ENCODE measurements at regions not wholly inside any gene's neighbourhood (a gene's known extent, or its start where the extent isn't known, plus 50 kb on each side); places are given as distances from the start of the nearest gene placed in this dataset.

DNA sequence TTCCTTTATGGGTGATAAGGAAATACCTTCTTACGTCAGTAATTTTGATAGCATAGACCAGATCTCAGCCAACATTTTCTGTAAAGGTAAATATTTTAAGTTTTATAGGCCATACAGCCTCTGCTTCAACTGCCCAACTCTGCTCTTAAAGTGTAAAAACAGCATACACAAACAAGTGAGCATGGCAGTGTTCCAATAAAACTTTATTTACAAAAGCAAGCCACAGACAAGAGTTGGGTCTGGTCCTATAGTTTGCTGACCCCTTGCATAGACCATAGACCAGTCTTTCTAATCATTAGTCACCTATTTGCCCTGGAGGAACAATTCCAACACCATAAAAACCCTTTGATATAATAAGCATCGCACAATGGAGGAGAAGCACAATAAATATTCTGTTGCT, 398.8 kb downstream of the SFMBT2 start:
- Histone ChIP-seq H3K36me3 (replicated peaks in 1 of 2; ENCODE audit: control insufficient read depth in 2 of 2, insufficient read depth in 2 of 2, low read length in 2 of 2) (no peaks in the 10 kb centered on the region), H3K9me3 (replicated peaks in 1 of 2; ENCODE audit: control insufficient read depth in 2 of 2, insufficient read depth in 1 of 2, low read depth in 1 of 2, low read length in 2 of 2) (no peaks in the 10 kb centered on the region), H4K91ac (ENCODE audit: low read depth, low read length, poor library complexity) (no peak overlapping the region), H3K23ac (ENCODE audit: low read depth, low read length, poor library complexity) (no peak overlapping the region), H2BK12ac (ENCODE audit: low read length) (no peak overlapping the region), H2AK5ac (ENCODE audit: low read depth, low read length) (no peak overlapping the region), H3K14ac (ENCODE audit: low read length) (no peak overlapping the region), H4K8ac (ENCODE audit: low read depth, low read length) (no peak overlapping the region), H3K18ac (ENCODE audit: low read length) (no peak overlapping the region), H2BK5ac (ENCODE audit: low read length) (no peak overlapping the region), H2BK120ac (ENCODE audit: low read depth, low read length) (no peak overlapping the region), H3K4me1 (ENCODE audit: control insufficient read depth in 2 of 2, insufficient read depth in 1 of 2, low read depth in 1 of 2, low read length in 2 of 2) (no peaks in the 10 kb centered on the region), H3K4me2 (ENCODE audit: insufficient read depth, low read length, poor library complexity, severe bottlenecking) (no peak overlapping the region), H3K79me1 (ENCODE audit: low read depth, low read length) (no peaks in the 10 kb centered on the region), H3K4me3 (ENCODE audit: low read length in 2 of 2) (no peak overlapping the region), H2BK15ac (ENCODE audit: low read length) (no peak overlapping the region), H3K27ac (replicated peaks; ENCODE audit: low read length) (no peak overlapping the region), H3K9ac (ENCODE audit: low read depth, low read length, poor library complexity) (no peak overlapping the region), H2AFZ (ENCODE audit: low read length) (no peak overlapping the region), H3K4ac (ENCODE audit: low read length) (no peak overlapping the region), H3K27me3 (ENCODE audit: control insufficient read depth in 3 of 3, insufficient read depth in 3 of 3, low read depth in 1 of 3, low read length in 3 of 3) (no peaks in the 10 kb centered on the region)
- no CpG with 5 or more reads among the region's 2 CpGs for WGBS, 2 donors (ENCODE audit: extremely low coverage in 2 of 2, insufficient read length in 2 of 2, insufficient replicate concordance in 1 of 2)
- no peak for DNase-seq (ENCODE audit: low spot score)

DNA sequence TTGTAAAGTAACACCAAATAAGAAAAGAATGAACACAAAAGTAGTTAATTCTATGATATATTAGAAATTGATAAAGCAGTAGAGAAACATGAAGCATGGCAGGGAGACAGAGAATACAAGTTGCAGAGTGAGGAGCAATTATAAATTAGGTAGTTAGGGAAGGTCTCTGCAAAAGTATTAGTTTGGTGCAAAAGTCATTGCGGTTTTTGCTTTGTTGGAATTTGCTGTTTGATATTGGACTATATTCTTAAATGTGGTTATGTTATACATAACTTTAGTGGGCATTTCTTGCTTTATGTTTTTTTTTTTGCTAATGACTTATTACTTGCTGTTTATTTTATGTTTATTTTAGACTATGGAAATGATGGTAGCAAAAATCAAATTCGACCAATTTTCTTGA, 402.2 kb downstream of the SFMBT2 start:
- peaks cover 0 to 2% (median 0%) of the 10 kb centered on the region in 3 experiments for H3K27me3 ChIP-seq (ENCODE audit: control insufficient read depth in 3 of 3, insufficient read depth in 3 of 3, low read depth in 1 of 3, low read length in 3 of 3)
- H3K14ac ChIP-seq (ENCODE audit: low read length) = no peak overlapping the region
- H3K4me1 ChIP-seq (ENCODE audit: control insufficient read depth in 2 of 2, insufficient read depth in 1 of 2, low read depth in 1 of 2, low read length in 2 of 2) = peaks cover 0 to 1% of the 10 kb centered on the region in 2 donors
- no peak overlapping the region for H3K4me2 ChIP-seq (ENCODE audit: insufficient read depth, low read length, poor library complexity, severe bottlenecking)
- no peak overlapping the region for H3K18ac ChIP-seq (ENCODE audit: low read length)
- DNase-seq (ENCODE audit: low spot score) = no peak
- no peak overlapping the region for H2BK15ac ChIP-seq (ENCODE audit: low read length)
- WGBS, 2 donors (ENCODE audit: extremely low coverage in 2 of 2, insufficient read length in 2 of 2, insufficient replicate concordance in 1 of 2) = no CpG with 5 or more reads among the region's 2 CpGs
- no peak overlapping the region for H4K8ac ChIP-seq (ENCODE audit: low read depth, low read length)
- H3K9me3 ChIP-seq (replicated peaks in 1 of 2; ENCODE audit: control insufficient read depth in 2 of 2, insufficient read depth in 1 of 2, low read depth in 1 of 2, low read length in 2 of 2) = peaks cover 0 to 2% of the 10 kb centered on the region in 2 donors
- H2BK12ac ChIP-seq (ENCODE audit: low read length) = no peak overlapping the region
- H3K4ac ChIP-seq (ENCODE audit: low read length) = no peak overlapping the region
- H3K79me1 ChIP-seq (ENCODE audit: low read depth, low read length) = no peaks in the 10 kb centered on the region
- H3K23ac ChIP-seq (ENCODE audit: low read depth, low read length, poor library complexity) = no peak overlapping the region
- H2AFZ ChIP-seq (ENCODE audit: low read length) = no peak overlapping the region
- no peak overlapping the region for H2AK5ac ChIP-seq (ENCODE audit: low read depth, low read length)
- no peak overlapping the region for H2BK5ac ChIP-seq (ENCODE audit: low read length)
- H3K27ac ChIP-seq (replicated peaks; ENCODE audit: low read length) = no peak overlapping the region
- H3K9ac ChIP-seq (ENCODE audit: low read depth, low read length, poor library complexity) = no peak overlapping the region
- H3K36me3 ChIP-seq (replicated peaks in 1 of 2; ENCODE audit: control insufficient read depth in 2 of 2, insufficient read depth in 2 of 2, low read length in 2 of 2) = no peaks in the 10 kb centered on the region
- H3K4me3 ChIP-seq (ENCODE audit: low read length in 2 of 2) = no peak overlapping the region
- no peak overlapping the region for H4K91ac ChIP-seq (ENCODE audit: low read depth, low read length, poor library complexity)
- no peak overlapping the region for H2BK120ac ChIP-seq (ENCODE audit: low read depth, low read length)

DNA sequence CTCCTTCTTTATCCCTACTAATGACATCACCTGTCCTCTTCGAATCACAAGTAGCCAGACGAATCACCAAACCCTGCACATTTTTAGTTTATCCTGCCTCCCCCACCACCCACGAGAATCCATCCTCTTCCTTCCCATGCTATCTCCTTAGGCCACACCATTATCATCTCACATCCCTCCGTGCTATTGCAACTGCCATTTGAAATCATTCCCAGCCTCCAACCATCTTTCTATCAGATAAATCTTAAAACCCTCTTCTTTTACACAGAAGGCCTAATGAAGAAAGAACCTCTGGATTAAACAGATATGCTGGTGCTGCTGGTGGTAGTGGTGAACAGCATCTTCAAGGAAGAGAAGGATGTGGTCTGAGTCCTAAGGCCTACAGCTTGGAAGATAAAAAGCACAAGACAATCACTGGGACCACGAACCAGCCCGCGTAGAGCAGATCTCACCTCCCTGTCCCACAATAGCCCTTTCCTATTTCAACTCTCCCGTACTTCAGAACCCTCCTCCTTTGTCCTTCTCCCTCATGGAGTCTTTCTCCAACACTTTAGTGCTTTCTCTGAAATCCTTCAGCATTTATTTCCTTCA, 403.1 kb downstream of the SFMBT2 start:
- no peak overlapping the region for H3K14ac ChIP-seq (ENCODE audit: low read length)
- no peak overlapping the region for H2AK5ac ChIP-seq (ENCODE audit: low read depth, low read length)
- no peak overlapping the region for H3K9ac ChIP-seq (ENCODE audit: low read depth, low read length, poor library complexity)
- H3K23ac ChIP-seq (ENCODE audit: low read depth, low read length, poor library complexity) = no peak overlapping the region
- H4K8ac ChIP-seq (ENCODE audit: low read depth, low read length) = no peak overlapping the region
- DNase-seq (ENCODE audit: low spot score) = no peak
- H2AFZ ChIP-seq (ENCODE audit: low read length) = no peak overlapping the region
- peaks cover 0 to 2% of the 10 kb centered on the region in 2 donors for H3K9me3 ChIP-seq (replicated peaks in 1 of 2; ENCODE audit: control insufficient read depth in 2 of 2, insufficient read depth in 1 of 2, low read depth in 1 of 2, low read length in 2 of 2)
- no peaks in the 10 kb centered on the region for H3K36me3 ChIP-seq (replicated peaks in 1 of 2; ENCODE audit: control insufficient read depth in 2 of 2, insufficient read depth in 2 of 2, low read length in 2 of 2)
- no peak overlapping the region for H3K27ac ChIP-seq (replicated peaks; ENCODE audit: low read length)
- H2BK12ac ChIP-seq (ENCODE audit: low read length) = no peak overlapping the region
- no peak overlapping the region for H3K4me2 ChIP-seq (ENCODE audit: insufficient read depth, low read length, poor library complexity, severe bottlenecking)
- H3K4me1 ChIP-seq (ENCODE audit: control insufficient read depth in 2 of 2, insufficient read depth in 1 of 2, low read depth in 1 of 2, low read length in 2 of 2) = peaks cover 0 to 1% of the 10 kb centered on the region in 2 donors
- no peak overlapping the region for H3K4ac ChIP-seq (ENCODE audit: low read length)
- H4K91ac ChIP-seq (ENCODE audit: low read depth, low read length, poor library complexity) = no peak overlapping the region
- H2BK5ac ChIP-seq (ENCODE audit: low read length) = no peak overlapping the region
- no peak overlapping the region for H3K4me3 ChIP-seq (ENCODE audit: low read length in 2 of 2)
- peaks cover 0 to 2% (median 0%) of the 10 kb centered on the region in 3 experiments for H3K27me3 ChIP-seq (ENCODE audit: control insufficient read depth in 3 of 3, insufficient read depth in 3 of 3, low read depth in 1 of 3, low read length in 3 of 3)
- H3K18ac ChIP-seq (ENCODE audit: low read length) = no peak overlapping the region
- no CpG with 5 or more reads among the region's 8 CpGs for WGBS, 2 donors (ENCODE audit: extremely low coverage in 2 of 2, insufficient read length in 2 of 2, insufficient replicate concordance in 1 of 2)
- no peak overlapping the region for H2BK15ac ChIP-seq (ENCODE audit: low read length)
- no peaks in the 10 kb centered on the region for H3K79me1 ChIP-seq (ENCODE audit: low read depth, low read length)
- no peak overlapping the region for H2BK120ac ChIP-seq (ENCODE audit: low read depth, low read length)

DNA sequence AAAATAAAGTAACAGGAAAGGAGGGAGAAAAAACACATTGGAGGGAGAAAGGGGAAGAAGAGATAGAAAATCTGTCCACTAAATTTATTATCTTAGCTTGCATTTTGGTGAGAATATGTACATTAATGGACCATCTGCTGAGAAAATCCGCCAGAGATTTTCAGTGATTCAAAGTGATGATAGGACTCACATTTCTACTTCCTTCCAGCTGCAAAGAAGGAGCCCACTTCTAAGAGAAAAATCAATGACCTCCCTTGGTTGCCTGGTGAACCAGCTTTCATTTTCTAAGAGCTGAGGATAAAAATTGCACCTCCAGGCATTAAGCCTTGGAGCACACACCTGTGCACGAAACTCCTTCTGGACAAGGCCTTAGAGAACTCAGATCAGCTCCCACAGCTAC, 404.3 kb downstream of the SFMBT2 start:
- Histone ChIP-seq H3K9ac (ENCODE audit: low read depth, low read length, poor library complexity) (no peak overlapping the region), H2AFZ (ENCODE audit: low read length) (no peak overlapping the region), H4K8ac (ENCODE audit: low read depth, low read length) (no peak overlapping the region), H3K4me2 (ENCODE audit: insufficient read depth, low read length, poor library complexity, severe bottlenecking) (no peak overlapping the region), H3K27me3 (ENCODE audit: control insufficient read depth in 3 of 3, insufficient read depth in 3 of 3, low read depth in 1 of 3, low read length in 3 of 3) (peaks cover 0 to 2% (median 0%) of the 10 kb centered on the region in 3 experiments), H2BK15ac (ENCODE audit: low read length) (no peak overlapping the region), H4K91ac (ENCODE audit: low read depth, low read length, poor library complexity) (no peak overlapping the region), H2AK5ac (ENCODE audit: low read depth, low read length) (no peak overlapping the region), H3K27ac (replicated peaks; ENCODE audit: low read length) (no peak overlapping the region), H2BK12ac (ENCODE audit: low read length) (no peak overlapping the region), H2BK5ac (ENCODE audit: low read length) (no peak overlapping the region), H3K36me3 (replicated peaks in 1 of 2; ENCODE audit: control insufficient read depth in 2 of 2, insufficient read depth in 2 of 2, low read length in 2 of 2) (no peaks in the 10 kb centered on the region), H3K4ac (ENCODE audit: low read length) (no peak overlapping the region), H3K4me3 (ENCODE audit: low read length in 2 of 2) (no peak overlapping the region), H3K9me3 (replicated peaks in 1 of 2; ENCODE audit: control insufficient read depth in 2 of 2, insufficient read depth in 1 of 2, low read depth in 1 of 2, low read length in 2 of 2) (peaks cover 0 to 2% of the 10 kb centered on the region in 2 donors), H3K4me1 (ENCODE audit: control insufficient read depth in 2 of 2, insufficient read depth in 1 of 2, low read depth in 1 of 2, low read length in 2 of 2) (peaks cover 0 to 3% of the 10 kb centered on the region in 2 donors), H3K14ac (ENCODE audit: low read length) (no peak overlapping the region), H3K23ac (ENCODE audit: low read depth, low read length, poor library complexity) (no peak overlapping the region), H2BK120ac (ENCODE audit: low read depth, low read length) (no peak overlapping the region), H3K79me1 (ENCODE audit: low read depth, low read length) (no peaks in the 10 kb centered on the region), H3K18ac (ENCODE audit: low read length) (no peak overlapping the region)
- no CpG with 5 or more reads among the region's 2 CpGs for WGBS, 2 donors (ENCODE audit: extremely low coverage in 2 of 2, insufficient read length in 2 of 2, insufficient replicate concordance in 1 of 2)
- no peak for DNase-seq (ENCODE audit: low spot score)

Data from neuronal stem cell (in vitro differentiated cells).